ENCODE measurements at regions not wholly inside any gene's neighbourhood (a gene's known extent, or its start where the extent isn't known, plus 50 kb on each side); places are given as distances from the start of the nearest gene placed in this dataset.

DNA sequence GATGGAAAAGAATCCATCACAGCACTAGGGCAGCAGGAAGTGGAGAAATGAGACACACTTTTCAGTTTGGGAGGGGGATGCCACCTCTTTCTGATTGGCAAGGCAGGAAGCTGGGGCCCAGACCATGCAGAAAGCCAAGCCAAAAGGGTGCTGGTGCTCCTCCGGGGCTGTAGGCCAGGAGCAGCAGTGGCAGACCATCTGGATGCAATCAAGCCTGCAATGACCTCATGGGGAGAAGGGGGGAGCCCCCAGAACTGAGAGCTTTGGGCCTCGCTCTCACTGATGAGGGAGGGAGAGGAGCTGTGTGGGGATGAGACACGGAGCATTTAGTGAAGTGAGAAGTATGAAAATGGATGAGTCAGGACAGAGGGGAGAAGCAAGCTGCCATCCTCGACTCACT, 141.3 kb upstream of the NALF2 start:
- no peak for DNase-seq

DNA sequence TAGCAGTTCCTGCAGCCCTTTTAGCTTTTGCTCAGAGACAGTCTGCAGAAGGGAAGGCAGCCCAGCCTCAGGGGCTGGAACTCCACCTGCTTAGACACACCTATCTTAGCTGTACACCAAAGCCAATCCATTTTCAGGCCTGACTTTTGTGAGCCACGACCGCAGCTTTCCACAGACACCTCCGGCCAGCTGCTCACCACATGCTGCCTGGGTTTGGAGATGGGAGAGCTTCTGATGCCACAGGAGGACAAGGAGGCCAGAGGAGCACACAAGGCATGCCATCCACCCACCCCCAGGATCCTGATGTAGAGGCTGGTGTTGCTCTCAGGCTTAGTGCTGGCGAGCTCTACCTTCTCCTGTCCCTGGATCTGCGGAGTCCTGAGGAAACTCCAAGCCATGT, 141.8 kb upstream of the NALF2 start:
- DNase-seq: no peak

DNA sequence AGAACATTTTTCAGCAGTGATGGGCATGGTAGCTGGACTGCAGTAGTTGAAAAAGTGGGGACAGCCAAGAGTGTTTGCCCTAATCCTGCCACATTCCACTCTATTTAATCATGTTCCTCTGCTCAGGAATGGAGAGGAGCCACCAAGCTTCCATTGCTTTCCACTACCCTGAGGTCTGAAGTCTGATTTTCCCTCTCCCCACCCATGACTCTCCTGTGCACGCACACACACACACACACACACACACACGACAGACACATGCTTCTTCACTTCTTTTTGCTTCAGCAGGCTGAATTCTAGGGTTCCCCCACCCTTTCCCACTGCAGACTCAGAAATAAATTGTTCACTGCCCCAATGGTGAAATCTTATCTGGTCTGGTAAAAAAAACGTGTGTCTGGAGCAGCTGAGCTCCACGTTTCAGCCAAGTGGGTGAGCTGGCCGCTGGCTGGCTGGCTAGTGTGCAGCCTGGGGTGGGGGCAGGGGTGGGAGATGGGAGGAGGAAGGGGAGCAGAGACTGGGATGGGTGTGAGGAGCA, 142.7 kb upstream of the NALF2 start:
- DNase-seq: no peak

DNA sequence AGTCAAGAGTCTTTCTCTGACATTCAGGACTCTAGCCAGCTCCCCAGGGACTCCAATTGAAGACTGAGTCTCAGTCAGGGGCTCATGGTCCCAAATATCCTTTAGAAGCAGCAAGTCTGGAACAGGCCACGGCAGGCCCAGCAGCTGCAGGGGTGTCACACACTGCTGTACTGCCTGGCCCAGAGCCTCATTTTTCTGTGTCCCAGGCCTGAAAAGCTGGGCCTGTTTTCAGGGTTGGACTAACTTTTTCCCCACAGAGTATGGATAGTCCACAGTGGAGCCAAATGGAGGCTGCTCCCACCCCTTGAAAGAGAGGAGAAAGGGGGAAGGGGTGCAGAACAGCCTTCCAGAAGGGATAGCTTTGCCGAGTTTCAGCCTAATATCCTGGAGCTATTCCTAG, 146.8 kb upstream of the NALF2 start:
- no peak for DNase-seq

DNA sequence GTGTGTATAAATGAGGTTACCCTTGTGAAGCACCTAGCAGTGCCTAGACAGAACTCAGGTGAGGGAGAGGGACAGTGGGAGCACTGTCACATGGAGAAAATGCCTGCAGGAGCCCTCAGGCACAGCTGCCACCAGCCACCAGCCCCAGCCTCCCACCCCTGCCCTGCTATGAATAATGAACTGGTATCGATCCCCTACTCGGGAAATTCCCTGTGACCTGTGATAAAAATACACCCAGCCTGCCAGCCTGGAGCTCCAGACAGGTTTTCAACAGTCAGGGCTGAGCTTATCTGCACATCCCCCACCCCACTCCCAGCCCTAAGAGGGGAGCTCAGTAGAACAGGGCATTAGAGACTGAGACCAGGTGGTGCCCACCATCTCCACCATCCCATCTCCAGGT, 159.6 kb upstream of the PJA1 start:
- no peak for DNase-seq

DNA sequence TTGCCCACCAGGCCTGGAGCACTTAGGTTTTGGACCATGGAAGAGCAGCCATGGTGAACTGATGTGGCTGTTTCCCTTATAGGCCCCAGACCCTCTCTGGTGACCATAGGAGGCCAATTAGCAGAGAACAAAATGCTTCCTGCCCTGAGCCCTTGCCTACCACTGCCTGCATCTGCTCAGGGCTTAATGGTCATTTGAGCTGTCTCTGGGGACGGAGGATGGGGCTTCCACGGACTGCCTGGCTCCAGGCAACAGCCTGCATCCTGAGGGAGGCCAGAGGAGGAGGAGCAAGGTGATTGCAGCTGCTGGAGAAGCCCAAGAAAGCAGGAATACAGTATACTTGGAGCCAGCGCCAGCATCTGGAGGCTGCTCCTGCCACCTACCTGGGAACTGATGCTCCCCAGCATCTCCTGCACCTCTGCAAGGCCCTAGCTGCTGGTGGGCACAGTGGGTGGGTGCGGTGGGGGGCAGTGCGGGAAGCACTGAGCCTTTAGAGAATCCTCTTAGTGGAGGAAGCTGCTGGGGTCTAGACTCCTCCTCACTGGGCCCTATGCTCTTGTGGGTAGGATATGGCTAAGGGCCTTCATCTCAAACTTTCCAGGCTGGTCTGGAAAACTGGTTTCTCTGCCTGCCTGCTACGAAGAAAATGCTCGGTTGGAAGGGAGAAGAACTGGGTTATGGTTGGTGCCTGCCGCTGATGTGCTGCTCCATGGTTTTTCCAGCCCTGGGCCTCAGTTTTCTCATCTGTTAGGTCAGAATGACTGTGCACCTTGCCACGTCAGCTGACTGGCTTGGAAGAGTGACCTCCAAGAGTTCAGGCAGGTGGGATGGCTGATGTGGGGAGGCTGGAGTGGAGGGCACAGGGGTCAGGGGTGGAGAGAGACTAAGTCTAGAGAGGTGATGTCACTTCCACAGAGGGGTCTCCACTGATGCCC, 158.8 kb upstream of the PJA1 start:
- DNase-seq: no peak

DNA sequence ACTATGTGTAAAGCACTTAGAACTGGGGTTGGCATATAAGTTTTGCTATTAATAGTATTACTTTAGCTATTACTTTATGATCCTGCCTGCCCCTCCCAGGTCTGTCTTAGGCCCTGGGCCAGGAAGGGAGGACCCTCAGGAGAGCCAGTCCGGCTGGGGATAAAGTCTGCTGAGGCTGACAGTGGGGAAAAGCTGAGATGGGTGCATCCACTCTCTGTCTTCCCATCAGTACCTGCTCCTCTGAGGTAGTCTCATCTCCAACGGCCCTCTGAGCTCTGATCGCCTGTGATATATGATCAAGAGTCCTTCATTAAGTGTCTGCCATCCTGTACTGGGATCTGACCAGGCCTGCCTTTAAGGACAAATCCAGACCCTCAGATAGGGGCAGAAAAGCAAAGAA, 156.5 kb upstream of the PJA1 start:
- DNase-seq: no peak

DNA sequence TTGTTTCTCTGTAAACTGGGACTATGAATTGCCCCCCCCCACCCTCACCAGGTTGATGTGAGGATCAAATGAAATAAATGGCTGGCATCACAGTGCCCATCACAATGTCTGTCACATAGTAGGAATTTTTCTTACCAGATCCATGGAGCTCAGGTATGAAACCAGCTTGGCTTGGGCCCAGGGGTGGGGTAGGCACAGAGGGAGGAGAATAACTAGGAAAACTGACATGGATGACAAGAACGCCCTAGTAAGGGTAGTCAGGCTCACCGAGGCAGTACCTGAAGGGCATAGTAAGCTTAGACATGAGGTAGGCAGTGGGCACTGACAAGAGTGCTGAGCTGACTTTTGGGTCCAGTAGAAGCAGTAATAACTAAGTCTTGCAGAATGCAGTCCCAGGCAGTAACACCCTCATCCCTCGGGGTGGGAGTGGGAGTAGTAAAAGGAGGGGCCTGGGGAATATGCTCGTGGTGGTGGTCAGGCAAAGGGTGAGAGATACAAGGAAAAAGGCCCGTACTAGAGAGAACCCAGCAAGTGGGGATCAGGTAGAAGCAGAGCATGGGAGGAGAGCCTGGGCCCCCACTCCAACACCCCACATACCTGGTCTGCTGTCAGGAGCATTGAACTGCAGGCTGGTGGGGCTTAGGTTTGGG, 155.9 kb upstream of the PJA1 start:
- DNase-seq: no peak

DNA sequence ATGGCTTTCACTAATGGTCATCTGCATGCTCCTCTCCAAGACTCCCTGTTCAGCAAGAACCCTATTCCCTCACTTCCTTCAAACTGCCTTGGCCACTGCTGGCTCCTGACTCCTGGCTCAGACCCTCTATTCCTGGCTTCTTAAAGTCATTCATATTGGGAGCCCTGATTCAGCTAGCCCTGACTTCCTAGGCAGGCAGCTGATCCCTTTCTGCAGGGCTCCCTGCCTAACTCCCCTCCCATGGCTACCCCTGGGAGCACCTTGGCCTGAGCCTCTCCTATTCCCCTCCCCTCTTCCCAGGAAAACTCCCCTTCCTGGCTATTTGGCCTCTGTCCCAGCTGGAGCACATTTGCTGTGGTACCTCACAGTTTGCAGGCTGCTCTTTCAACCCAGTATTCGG, 154.9 kb upstream of the PJA1 start:
- no peak for DNase-seq

DNA sequence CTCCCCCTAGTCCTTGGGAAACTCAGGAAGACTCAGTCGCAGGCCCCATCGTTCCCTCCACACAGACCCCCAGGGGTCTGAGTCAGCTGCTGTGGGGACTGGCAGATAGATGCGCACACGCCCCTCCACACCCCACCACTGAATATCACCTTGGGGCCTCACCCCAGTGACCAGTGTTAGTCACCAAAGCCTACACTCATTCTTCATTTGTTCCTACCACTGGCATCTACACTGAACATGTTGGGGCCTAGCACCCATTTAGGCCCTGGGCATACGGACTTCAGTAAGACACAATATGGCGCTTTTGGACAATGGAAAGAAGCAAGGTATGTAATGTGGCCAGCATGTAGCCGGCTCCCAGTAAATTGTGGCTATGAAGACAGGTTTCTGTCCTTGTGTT, 154.1 kb upstream of the PJA1 start:
- no peak for DNase-seq

DNA sequence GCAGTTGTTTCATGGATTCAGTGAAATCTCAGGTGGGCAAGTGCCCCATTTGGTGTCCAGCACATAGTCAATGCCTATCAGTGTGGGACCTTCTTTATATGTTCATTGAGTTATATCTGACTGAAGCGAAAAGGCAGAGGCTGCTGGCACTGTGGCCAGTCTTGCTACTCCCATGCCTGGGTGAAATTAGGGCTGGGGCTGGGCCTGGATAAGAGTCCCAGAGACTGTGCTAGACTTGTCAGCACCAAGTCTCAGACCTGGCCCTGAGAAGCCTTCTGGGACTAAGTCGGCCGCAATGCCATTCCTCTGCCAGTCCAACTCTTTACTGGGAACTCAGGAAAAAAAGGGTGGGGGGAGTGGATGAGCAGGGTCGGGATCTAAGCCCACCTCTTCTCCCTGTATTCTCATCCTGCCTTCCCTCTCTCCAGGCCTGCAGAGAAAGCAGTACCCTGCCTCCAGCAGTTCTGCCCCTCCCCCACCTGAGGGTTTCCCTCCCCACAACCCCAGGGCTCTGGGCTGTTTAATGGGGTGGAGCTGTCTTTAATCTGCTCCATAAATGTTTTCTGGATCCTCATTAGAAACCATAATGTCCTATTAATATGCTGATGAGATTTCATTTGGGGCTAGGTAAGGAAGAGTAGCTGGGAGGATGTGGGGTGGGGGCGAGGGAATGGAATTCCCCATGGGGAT, 153.5 kb upstream of the PJA1 start:
- no peak for DNase-seq

DNA sequence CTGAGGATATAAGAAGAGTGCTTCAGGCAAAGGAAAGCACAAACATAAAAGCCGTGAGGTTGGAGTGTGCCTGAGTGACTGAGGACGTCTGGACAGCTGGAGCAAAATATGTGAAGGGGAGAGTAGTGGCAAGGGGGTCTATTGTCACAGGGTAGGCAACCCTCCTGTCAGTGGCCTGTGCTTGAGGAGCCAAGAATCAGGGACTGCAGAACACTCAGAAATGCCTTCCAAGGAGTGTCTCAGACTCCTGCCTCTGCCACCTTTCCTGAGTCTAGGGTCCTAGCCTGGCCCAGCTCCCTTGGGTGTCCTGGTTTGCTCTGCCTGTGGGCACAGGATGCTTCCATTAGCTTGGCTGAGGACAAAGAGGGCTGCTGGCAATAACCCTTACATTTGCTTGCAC, 152.5 kb upstream of the PJA1 start:
- DNase-seq: no peak

DNA sequence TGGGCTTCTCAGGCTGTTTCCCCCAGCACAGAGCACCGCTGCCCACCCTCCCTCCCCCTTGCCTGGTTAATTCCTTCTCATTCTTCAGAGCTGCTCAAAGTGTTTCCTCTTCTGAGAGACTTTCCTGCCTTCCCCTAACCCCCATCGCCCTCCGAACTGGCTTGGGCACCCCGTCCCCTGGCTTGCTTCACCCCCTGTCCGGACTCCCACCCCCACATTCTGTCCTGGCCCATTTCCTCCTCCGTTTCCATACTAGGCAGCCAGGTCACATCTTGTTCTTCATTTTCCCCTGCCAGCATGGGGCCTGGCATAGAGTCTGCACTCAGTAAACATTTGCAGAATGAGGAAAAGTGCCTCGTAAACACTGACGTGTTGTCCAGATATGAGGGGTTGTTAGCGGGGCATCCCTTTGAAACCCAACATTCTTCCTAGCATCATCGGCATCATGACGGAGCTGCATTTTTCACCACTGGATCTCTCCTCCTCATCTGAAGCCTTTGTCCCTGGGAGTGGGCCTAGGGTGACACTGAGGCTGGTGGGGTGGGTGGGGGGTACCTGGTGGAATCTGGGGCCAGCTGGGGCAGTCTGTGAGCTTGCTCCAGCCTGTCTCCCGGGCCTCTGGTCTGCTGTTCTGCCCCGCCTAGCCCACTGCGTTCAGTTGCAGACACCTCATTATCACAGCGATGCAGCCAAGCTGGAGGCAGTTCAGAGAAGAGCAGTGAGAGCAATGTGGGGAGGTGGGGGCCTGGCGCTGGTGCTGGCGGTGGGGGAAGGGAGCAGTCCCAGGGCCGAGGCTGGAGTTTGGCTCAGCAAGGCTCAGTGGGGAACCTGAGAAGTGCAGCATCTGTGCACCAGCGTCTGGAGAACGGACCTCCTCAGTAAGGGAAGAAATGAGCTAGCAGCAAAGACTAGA, 149.4 kb upstream of the PJA1 start:
- no peak for DNase-seq

DNA sequence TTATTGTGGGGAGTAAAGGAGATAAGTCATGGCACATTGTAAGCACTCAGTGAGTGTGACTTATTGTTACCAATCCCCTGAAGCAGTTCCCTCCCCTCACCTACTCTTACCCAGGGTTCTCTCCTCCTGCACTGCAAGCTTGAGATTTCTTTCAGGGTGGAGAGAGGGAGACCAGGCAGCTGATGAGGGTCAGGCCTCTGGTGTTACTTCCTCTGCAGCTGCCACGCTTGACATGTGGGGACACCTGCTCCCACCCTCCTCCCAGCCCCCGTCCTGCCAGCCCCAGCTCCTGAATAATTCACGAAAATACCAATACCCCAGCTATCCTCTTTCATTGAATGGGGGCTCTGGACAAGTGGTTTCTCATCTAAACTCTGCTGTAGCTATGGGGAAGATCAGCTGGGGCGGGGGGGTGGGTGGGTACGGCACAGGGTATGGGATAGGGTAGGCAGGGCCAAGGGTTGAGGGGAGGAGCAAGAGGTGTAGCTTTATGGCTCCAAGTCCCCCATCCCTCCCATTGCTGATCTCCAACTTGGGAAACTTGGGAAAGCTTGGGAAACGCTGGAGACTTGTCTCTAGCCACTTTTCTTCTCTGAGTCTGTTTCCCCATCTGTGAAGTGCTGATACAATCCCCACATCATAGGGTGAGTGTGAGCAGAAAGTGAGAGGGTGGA, 148.5 kb upstream of the PJA1 start:
- DNase-seq: no peak

DNA sequence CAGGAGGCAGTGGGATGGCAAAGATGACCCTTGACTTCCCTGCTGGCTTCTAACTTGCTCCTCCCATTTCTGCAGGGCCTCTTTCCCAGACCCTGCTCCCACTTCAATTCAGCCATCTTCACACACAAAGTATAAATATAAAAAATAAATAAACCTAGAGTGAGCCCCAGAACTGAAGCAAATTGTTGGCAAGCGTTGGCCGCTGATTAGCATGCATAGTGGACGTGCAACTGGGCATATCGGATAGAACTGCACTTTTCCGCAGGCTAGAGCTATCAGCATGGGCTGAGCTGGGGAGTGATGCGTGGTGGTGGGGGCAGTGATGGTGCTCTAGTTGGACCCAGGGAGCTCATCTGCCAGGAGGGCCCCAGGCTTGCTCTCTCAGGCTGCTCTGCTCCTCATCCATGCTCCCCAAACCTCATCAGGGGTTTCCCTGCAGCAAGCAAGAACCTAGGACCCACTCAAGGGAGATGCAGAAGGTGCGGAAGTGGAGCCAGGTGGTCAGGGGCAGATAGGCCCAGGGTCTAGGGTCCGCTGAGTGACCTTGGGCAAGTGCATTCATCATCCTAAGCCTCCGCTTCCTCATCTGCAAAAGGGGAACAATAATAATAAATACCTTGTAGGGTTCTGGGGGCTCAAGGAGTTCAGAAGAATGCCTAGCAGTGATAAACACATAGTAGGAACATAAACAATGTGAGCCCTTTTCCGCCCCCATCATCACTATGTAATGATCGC, 146.8 kb upstream of the PJA1 start:
- no peak for DNase-seq

DNA sequence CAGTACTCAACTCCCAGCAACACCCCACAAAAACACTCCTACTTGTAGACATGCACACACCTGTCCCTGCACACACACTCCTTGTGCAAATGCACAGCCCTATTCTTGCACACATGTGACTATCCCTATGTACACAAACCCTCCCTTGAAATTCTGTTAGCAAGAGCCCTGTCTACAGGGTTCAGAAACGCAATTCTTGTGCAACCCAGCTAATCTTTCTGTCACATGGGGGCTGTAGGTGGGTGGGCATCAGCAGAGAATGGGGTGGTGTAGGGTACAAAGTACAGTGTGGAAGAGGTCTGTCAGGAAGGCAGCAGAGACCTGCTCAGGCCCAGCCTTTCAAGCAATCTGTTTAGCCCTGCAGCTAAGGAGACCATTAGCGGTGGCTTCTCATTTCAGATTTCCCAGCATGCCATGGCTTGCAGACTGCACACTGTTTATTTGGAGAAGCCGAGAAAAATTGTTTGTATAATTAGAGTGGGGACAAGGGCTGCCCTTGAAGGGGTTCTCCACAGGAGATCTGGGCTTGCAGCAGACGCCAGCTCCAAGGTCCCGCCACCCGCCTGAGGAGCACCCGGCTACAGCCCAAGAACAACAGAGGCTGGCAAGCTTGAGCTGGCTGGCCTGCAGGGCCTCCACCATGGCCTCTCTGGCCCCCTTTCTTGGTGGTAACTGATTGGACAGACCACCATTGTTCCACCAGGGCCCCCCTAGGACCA, 144.0 kb upstream of the PJA1 start:
- no peak for DNase-seq

DNA sequence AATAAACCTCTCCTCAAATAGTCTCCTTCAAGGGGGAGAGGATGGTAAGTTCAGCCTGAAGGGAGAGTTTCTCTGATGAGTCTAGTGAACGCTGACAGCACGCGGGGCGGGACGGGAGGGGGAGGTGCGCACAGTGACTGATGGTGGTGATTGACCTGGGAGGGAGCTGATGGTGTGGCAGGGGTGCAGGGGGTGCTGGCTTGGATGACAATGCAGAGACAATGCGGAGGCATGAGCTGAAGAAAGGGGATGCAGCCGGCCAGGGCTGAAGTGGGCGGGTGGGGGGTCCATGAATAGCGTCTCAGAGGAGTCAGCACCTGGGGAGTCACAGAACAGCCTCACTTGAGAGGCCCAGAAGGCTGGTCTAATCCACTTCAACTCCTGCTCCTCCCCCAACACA, 142.5 kb upstream of the PJA1 start:
- DNase-seq: no peak

DNA sequence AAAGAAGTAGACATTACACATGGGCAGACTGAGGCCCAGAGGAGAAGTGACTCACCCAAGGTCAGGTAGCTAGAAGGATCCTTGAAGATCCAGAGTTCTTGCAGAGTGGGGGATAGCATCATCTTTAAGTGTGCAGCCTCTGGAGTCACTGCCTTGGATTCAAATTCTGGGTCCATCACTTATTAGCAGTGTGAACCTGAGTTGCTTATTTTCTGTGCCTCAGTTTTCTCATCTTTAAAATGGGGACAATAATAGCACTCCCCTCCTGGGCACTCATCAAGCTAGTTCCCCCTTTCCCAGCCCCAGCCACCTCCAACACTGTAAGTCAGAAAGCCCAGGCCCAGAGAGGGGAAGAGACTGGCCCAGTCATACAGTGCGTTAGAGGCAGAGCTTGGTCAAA, 141.8 kb upstream of the PJA1 start:
- DNase-seq: no peak

DNA sequence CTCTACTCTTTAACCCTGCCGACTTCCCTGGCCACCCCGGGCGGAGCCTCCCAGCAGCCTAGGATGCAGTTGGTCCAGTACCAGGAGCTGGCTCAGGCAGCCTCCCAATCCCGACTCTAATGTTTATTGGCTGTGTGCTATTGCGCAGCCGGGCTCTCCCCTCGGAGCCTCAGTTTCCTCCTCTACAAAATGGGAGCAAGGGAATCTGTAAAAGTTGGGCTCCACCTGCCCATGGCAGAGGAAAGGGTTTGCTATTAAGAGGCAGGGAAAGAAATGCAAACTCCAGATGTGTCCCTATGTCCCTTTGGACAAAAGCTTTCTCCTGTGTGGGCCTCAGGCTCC, 140.8 kb upstream of the PJA1 start:
- no peak for DNase-seq

DNA sequence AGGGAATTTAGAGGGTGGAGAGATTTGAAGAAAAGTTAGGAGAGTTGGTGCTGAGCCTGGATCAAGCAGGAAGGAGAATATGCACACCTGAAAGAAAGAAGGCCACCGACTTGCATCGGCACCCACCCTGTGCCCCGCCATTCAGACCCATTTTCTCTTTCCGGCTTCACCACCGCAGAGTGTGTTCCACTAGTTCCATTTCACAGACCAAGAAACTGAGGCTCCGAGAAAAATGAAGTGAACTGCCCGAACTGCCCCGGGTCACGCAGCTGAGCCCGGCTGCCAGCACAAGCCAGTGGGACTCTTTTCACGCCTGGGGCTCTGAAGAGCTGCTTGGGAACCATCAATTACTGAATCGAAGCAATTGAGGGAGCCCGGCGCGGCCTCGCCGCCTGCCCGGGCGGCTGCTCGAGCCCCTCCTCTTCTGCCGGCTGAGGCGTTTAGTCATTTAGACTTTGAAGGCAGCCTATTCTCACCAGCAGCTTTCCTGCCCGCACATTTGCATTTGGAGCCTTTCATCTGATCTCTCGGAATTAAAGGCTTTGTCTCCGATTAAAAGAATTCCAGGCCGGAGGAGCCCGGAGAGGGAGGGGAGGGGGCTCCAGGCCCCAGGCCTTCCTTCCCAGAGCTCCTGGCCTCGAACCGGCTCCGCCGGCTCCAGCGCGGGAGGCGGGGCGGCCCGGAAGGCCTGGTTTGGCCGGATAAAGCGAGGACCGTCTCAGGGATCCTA, 140.2 kb upstream of the PJA1 start:
- DNase-seq: no peak
